Endothelial cell of umbilical vein (primary cell): ENCODE measurements at regions not wholly inside any gene's neighbourhood (a gene's known extent, or its start where the extent isn't known, plus 50 kb on each side); places are given as distances from the start of the nearest gene placed in this dataset.

Experiments used
- BruUV-seq: library from RNA; stranded (reverse); fragments of 400-500 nt; replicated peaks from 2 replicates; lab custom pipeline; 2021; lab: Mats Ljungman, UMichigan
- CTCF ChIA-PET: fragments of 300-600, 350-600 bp; sonication (Branson Sonifier 250); formaldehyde crosslinking; loops from one replicate; lab custom pipeline; 2021; ENCODE audit warnings: antibody characterized with exemption, inconsistent platforms; lab: Charles Lee
- POLR2A ChIA-PET: fragments of 300-600, 350-600 bp; sonication (Branson Sonifier 250); formaldehyde crosslinking; loops from one replicate; lab custom pipeline; 2021; ENCODE audit warnings: antibody characterized with exemption, inconsistent platforms; lab: Charles Lee
- DNase-seq: peaks from one replicate; pipeline ENCODE4 v3.0.0-alpha.2; 2011; ENCODE audit warnings: low read depth, low spot score
- FAIRE-seq: peaks from 2 replicates; lab custom pipeline; 2011; peaks lifted over from hg19 to GRCh38; lab: Jason Lieb, UNC
- H2AFZ ChIP-seq: 2 replicates; pipeline ENCODE4 v1.6.0; 2012; ENCODE audit warnings: low read depth, low read length, control low read depth, inconsistent platforms
- H3K27ac ChIP-seq: 2 replicates; pipeline ENCODE4 v1.5.1; 2011; ENCODE audit warnings: low read depth, mild to moderate bottlenecking, control low read depth, low read length, moderate library complexity; ENCODE audit not compliant: insufficient read depth
- H3K27me3 ChIP-seq, 2 experiments: 2 replicates each; pipeline versions ENCODE4 v1.6.0 to v1.6.1; 2011; ENCODE audit warnings: low read length in 2 of 2, mixed read lengths in 1 of 2; ENCODE audit not compliant: control insufficient read depth in 2 of 2, insufficient read depth in 2 of 2
- H3K36me3 ChIP-seq, 2 experiments: 2 replicates in 1 of 2; 3 replicates in 1 of 2; pipeline ENCODE4 v1.5.1; 2011; ENCODE audit warnings: low read length in 2 of 2, mild to moderate bottlenecking in 1 of 2, moderate library complexity in 1 of 2; ENCODE audit not compliant: control insufficient read depth in 2 of 2, insufficient read depth in 2 of 2; ENCODE audit errors: extremely low read depth in 1 of 2
- H3K4me1 ChIP-seq: 3 replicates; pipeline ENCODE4 v1.5.1; 2011; ENCODE audit warnings: mild to moderate bottlenecking, low read length; ENCODE audit not compliant: control insufficient read depth, insufficient read depth; ENCODE audit errors: extremely low read depth
- H3K4me2 ChIP-seq: 2 replicates; pipeline ENCODE4 v1.6.1; 2011; ENCODE audit warnings: low read length, control low read depth, mixed read lengths; ENCODE audit not compliant: insufficient read depth
- H3K4me3 ChIP-seq, 3 experiments: fragments of 200-600 bp in 1 of 3; sonication (generic), shearing (Covaris generic) in 1 of 3; replicated peaks in 1 of 3; 2 replicates each; pipeline ENCODE4 v1.5.1; 2011 to 2016; ENCODE audit warnings: control low read depth in 3 of 3, low read length in 3 of 3, mild to moderate bottlenecking in 2 of 3, inconsistent platforms in 1 of 3, low read depth in 1 of 3, moderate library complexity in 1 of 3; ENCODE audit not compliant: insufficient read depth in 1 of 3
- H3K79me2 ChIP-seq: 2 replicates; pipeline ENCODE4 v1.6.0; 2012; ENCODE audit warnings: low read length, inconsistent platforms; ENCODE audit not compliant: control insufficient read depth, insufficient read depth
- H3K9ac ChIP-seq: replicated peaks from 2 replicates; pipeline ENCODE3; 2011; ENCODE audit warnings: low read length, control low read depth; ENCODE audit not compliant: insufficient read depth; ENCODE audit errors: extremely low read depth
- H3K9me1 ChIP-seq: replicated peaks from 3 replicates; pipeline ENCODE4 v1.6.0; 2011; ENCODE audit warnings: mild to moderate bottlenecking, low read length; ENCODE audit not compliant: control insufficient read depth, insufficient read depth; ENCODE audit errors: extremely low read depth
- H3K9me3 ChIP-seq: replicated peaks from 2 replicates; pipeline ENCODE4 v1.5.1; 2012; ENCODE audit warnings: low read length, inconsistent platforms; ENCODE audit not compliant: control insufficient read depth, insufficient read depth
- H4K20me1 ChIP-seq: replicated peaks from 2 replicates; pipeline ENCODE3; 2011; ENCODE audit warnings: mild to moderate bottlenecking, low read length; ENCODE audit not compliant: control insufficient read depth, insufficient read depth; ENCODE audit errors: extremely low read depth
- CTCF ChIP-seq, 2 donors: IDR thresholded peaks; 1 replicate in 1 of 2; 2 replicates in 1 of 2; pipeline ENCODE4 v1.5.1; 2011; ENCODE audit warnings: low read length in 2 of 2, mild to moderate bottlenecking in 2 of 2, moderate library complexity in 2 of 2, control low read depth in 1 of 2, inconsistent platforms in 1 of 2, low read depth in 1 of 2; ENCODE audit not compliant: insufficient read depth in 1 of 2; ENCODE audit errors: extremely low read depth in 1 of 2
- EZH2 ChIP-seq: IDR thresholded peaks from 2 replicates; pipeline ENCODE4 v1.6.1; 2012; ENCODE audit warnings: borderline replicate concordance, low read depth, mild to moderate bottlenecking, moderate library complexity, low read length, inconsistent platforms; ENCODE audit not compliant: severe bottlenecking
- FOS ChIP-seq: IDR thresholded peaks from 2 replicates; pipeline ENCODE4 v1.6.1; 2011; ENCODE audit warnings: mild to moderate bottlenecking, low read length, moderate library complexity, borderline replicate concordance; ENCODE audit not compliant: insufficient read depth
- GATA2 ChIP-seq: IDR thresholded peaks from 2 replicates; pipeline ENCODE4 v1.7.0; 2011; ENCODE audit warnings: low read depth, mild to moderate bottlenecking, moderate library complexity, mixed read lengths, low read length; ENCODE audit not compliant: insufficient read length, insufficient read depth
- JUN ChIP-seq: IDR thresholded peaks from 2 replicates; pipeline ENCODE4 v1.6.1; 2011; ENCODE audit warnings: borderline replicate concordance, low read depth; ENCODE audit not compliant: insufficient read length, insufficient read depth
- MAX ChIP-seq: IDR thresholded peaks from 2 replicates; pipeline ENCODE4 v1.6.1; 2011; ENCODE audit not compliant: insufficient read depth, insufficient read length
- MYC ChIP-seq: IDR thresholded peaks from one replicate; pipeline ENCODE4 v1.6.1; 2011; ENCODE audit warnings: mild to moderate bottlenecking, low read depth, low read length
- POLR2A ChIP-seq: IDR thresholded peaks from 2 replicates; pipeline ENCODE4 v1.6.1; 2012; ENCODE audit warnings: low read depth, mild to moderate bottlenecking, control low read depth, low read length
- POLR2AphosphoS5 ChIP-seq: IDR thresholded peaks from 2 replicates; pipeline ENCODE4 v1.6.1; 2012; ENCODE audit warnings: low read depth, mild to moderate bottlenecking, control low read depth, low read length, moderate library complexity; ENCODE audit not compliant: insufficient read depth
- dilution Hi-C: fragments of 300-500 bp; cut with MboI; formaldehyde crosslinking; loops from one replicate; pipeline ENCODE4 v1.15.0; 2019; ENCODE audit warnings: low sequenced_read_pairs; ENCODE audit not compliant: extremely low pct_ligation_motif_present
- intact Hi-C: fragments of 100-400 bp; cut with micrococcal nuclease; formaldehyde crosslinking; loops from one replicate; pipeline ENCODE4 v1.10.0; 2022

GRCh38 chr7:46488607-46489006, 567.5 kb upstream of the IGFBP3 start:
- POLR2A ChIA-PET, result no interaction called here
- H3K9me1 ChIP-seq, result no peaks in the 10 kb centered on the region
- H3K36me3 ChIP-seq, result no peaks in the 10 kb centered on the region
- CTCF ChIA-PET, result interaction anchor here (1.2 kb wide), 1 partner anchor 9 kb away, joined by 3 read pairs; no protein-coding TSS in a partner anchor
- no peak for DNase-seq
- H4K20me1 ChIP-seq, result no peaks in the 10 kb centered on the region
- no peak for FAIRE-seq
- peaks cover 3% of the 10 kb centered on the region for H3K4me1 ChIP-seq
- no peak overlapping the region for H3K4me3 ChIP-seq
- no peak for TF ChIP-seq GATA2
- no peak for TF ChIP-seq CTCF (IDR thresholded peaks at IDR 0.05; ENCODE audit: extremely low read depth in 1 of 2, insufficient read depth in 1 of 2, low read depth in 1 of 2, low read length in 2 of 2)
- no peak for TF ChIP-seq POLR2AphosphoS5
- no peak for TF ChIP-seq JUN
- TF ChIP-seq EZH2, result no peak
- no peak for TF ChIP-seq POLR2A
- TF ChIP-seq FOS, result no peak
- TF ChIP-seq MAX, result no peak
- TF ChIP-seq MYC, result no peak
- BruUV-seq, result no TSS peak
- H3K27ac ChIP-seq, result no peak overlapping the region
- no peaks in the 10 kb centered on the region for H3K9me3 ChIP-seq
- intact Hi-C loops (no loop called here), dilution Hi-C loops (no loop called here)
- H3K79me2 ChIP-seq, result no peaks in the 10 kb centered on the region
- H2AFZ ChIP-seq, result no peak overlapping the region
- H3K9ac ChIP-seq, result no peak overlapping the region
- no peak overlapping the region for H3K4me2 ChIP-seq
- no peaks in the 10 kb centered on the region for H3K27me3 ChIP-seq
